ENCODE measurements at regions not wholly inside any gene's neighbourhood (a gene's known extent, or its start where the extent isn't known, plus 50 kb on each side); places are given as distances from the start of the nearest gene placed in this dataset.

GRCh38 chr15:38197553-38197952 is 55.1 kb upstream of the SPRED1 start:
- Histone ChIP-seq H3K9ac (ENCODE audit: low read length) (no peak overlapping the region), H3K27ac (ENCODE audit: low read depth, low read length) (no peak overlapping the region), H3K36me3 (ENCODE audit: control insufficient read depth, insufficient read depth, low read length) (no peaks in the 10 kb centered on the region), H3K27me3 (ENCODE audit: control insufficient read depth, insufficient read depth, low read length) (no peaks in the 10 kb centered on the region), H3K4me3 (ENCODE audit: low read length) (no peak overlapping the region), H3K4me1 (ENCODE audit: control insufficient read depth, insufficient read depth, low read length) (no peaks in the 10 kb centered on the region)

- Histone ChIP-seq H3K9ac (ENCODE audit: low read length) (no peak overlapping the region), H3K4me1 (ENCODE audit: control insufficient read depth, insufficient read depth, low read length) (no peaks in the 10 kb centered on the region), H3K27me3 (ENCODE audit: control insufficient read depth, insufficient read depth, low read length) (no peaks in the 10 kb centered on the region), H3K27ac (ENCODE audit: low read depth, low read length) (no peak overlapping the region), H3K4me3 (ENCODE audit: low read length) (no peak overlapping the region), H3K36me3 (ENCODE audit: control insufficient read depth, insufficient read depth, low read length) (no peaks in the 10 kb centered on the region)
Observed at GRCh38 chr15:38201714-38202113, 50.9 kb upstream of the SPRED1 start.

GRCh38 chr15:38202361-38202760 is 50.3 kb upstream of the SPRED1 start:
- no peaks in the 10 kb centered on the region for H3K4me1 ChIP-seq (ENCODE audit: control insufficient read depth, insufficient read depth, low read length)
- H3K27ac ChIP-seq (ENCODE audit: low read depth, low read length): no peak overlapping the region
- no peak overlapping the region for H3K4me3 ChIP-seq (ENCODE audit: low read length)
- H3K36me3 ChIP-seq (ENCODE audit: control insufficient read depth, insufficient read depth, low read length): no peaks in the 10 kb centered on the region
- H3K27me3 ChIP-seq (ENCODE audit: control insufficient read depth, insufficient read depth, low read length): no peaks in the 10 kb centered on the region
- no peak overlapping the region for H3K9ac ChIP-seq (ENCODE audit: low read length)
